G401 (cell line): ENCODE measurements at regions not wholly inside any gene's neighbourhood (a gene's known extent, or its start where the extent isn't known, plus 50 kb on each side); places are given as distances from the start of the nearest gene placed in this dataset.
A peak's percentile ranks its signal among the peaks of the same experiment; 100 is the strongest.
"Not testable (repeated sequence)": the region's sequence is repeated elsewhere in the genome, so short reads cannot be mapped to it uniquely, and the experiment has no call there.

Experiments used
- DNase-seq: peaks from one replicate; pipeline ENCODE4 v3.0.0-alpha.2; 2015; ENCODE audit warnings: low spot score
- in situ Hi-C: cut with HindIII; loops from 2 replicates; pipeline ENCODE4 v1.10.0; 2016; ENCODE audit warnings: low sequenced_read_pairs, mixed read lengths

GRCh38 chr5:4579679-4580078 is 560.5 kb upstream of the ADAMTS16 start:
- in situ Hi-C loops: no loop called here
- no peak for DNase-seq

GRCh38 chr5:4580772-4581171 is 559.4 kb upstream of the ADAMTS16 start:
- DNase-seq: no peak
- in situ Hi-C loops: no loop called here

GRCh38 chr5:4581289-4581688 is 558.8 kb upstream of the ADAMTS16 start:
- in situ Hi-C loops: no loop called here
- DNase-seq: no peak

GRCh38 chr5:4584982-4585381 is 555.1 kb upstream of the ADAMTS16 start:
- DNase-seq: no peak
- in situ Hi-C loops: no loop called here

- in situ Hi-C loops: no loop called here
Measured at GRCh38 chr5:4613440-4613839, 526.7 kb upstream of the ADAMTS16 start.

GRCh38 chr5:4614088-4614487 is 526.0 kb upstream of the ADAMTS16 start:
- in situ Hi-C loops: no loop called here
- DNase-seq: no peak

More at GRCh38 chr5:4613440-4613839, 526.7 kb upstream of the ADAMTS16 start:
- DNase-seq: no peak

- DNase-seq, in situ Hi-C loops: not testable (repeated sequence)
Measured at GRCh38 chr5:4615369-4615768, 524.8 kb upstream of the ADAMTS16 start.

GRCh38 chr5:4625206-4625896 is 514.8 kb upstream of the ADAMTS16 start:
- no peak for DNase-seq
- in situ Hi-C loops: no loop called here

- DNase-seq: no peak
- in situ Hi-C loops: no loop called here
Measured at GRCh38 chr5:4627131-4627530, 513.0 kb upstream of the ADAMTS16 start.

GRCh38 chr5:4627929-4628328 is 512.2 kb upstream of the ADAMTS16 start:
- DNase-seq: no peak
- in situ Hi-C loops: no loop called here

GRCh38 chr5:4628645-4629385 is 511.3 kb upstream of the ADAMTS16 start:
- in situ Hi-C loops: no loop called here
- no peak for DNase-seq

- DNase-seq: no peak
- in situ Hi-C loops: no loop called here
Measured at GRCh38 chr5:4630031-4630430, 510.1 kb upstream of the ADAMTS16 start.

- DNase-seq: no peak
- in situ Hi-C loops: no loop called here
Measured at GRCh38 chr5:4634342-4634741, 505.8 kb upstream of the ADAMTS16 start.

GRCh38 chr5:4636378-4636777 is 503.8 kb upstream of the ADAMTS16 start:
- DNase-seq: no peak
- in situ Hi-C loops: no loop called here

- in situ Hi-C loops: no loop called here
- no peak for DNase-seq
Measured at GRCh38 chr5:4639946-4640345, 500.2 kb upstream of the ADAMTS16 start.

- peak; percentile 3 for DNase-seq
- in situ Hi-C loops: no loop called here
Measured at GRCh38 chr5:4640795-4641194, 499.3 kb upstream of the ADAMTS16 start.

- no peak for DNase-seq
- in situ Hi-C loops: no loop called here
Measured at GRCh38 chr5:4642525-4642924, 497.6 kb upstream of the ADAMTS16 start.

- in situ Hi-C loops: no loop called here
- DNase-seq: no peak
Measured at GRCh38 chr5:4643190-4643589, 496.9 kb upstream of the ADAMTS16 start.

- in situ Hi-C loops: no loop called here
- DNase-seq: no peak
Measured at GRCh38 chr5:4643960-4644359, 496.2 kb upstream of the ADAMTS16 start.

- in situ Hi-C loops: no loop called here
- no peak for DNase-seq
Measured at GRCh38 chr5:4646715-4647375, 493.3 kb upstream of the ADAMTS16 start.
